ENCODE measurements at regions not wholly inside any gene's neighbourhood (a gene's known extent, or its start where the extent isn't known, plus 50 kb on each side); places are given as distances from the start of the nearest gene placed in this dataset.
A peak's percentile ranks its signal among the peaks of the same experiment; 100 is the strongest.
"Not testable (repeated sequence)": the region's sequence is repeated elsewhere in the genome, so short reads cannot be mapped to it uniquely, and the experiment has no call there.

- no peak for TF ChIP-seq CTCF (IDR thresholded peaks at IDR 0.05; ENCODE audit: insufficient read depth, low read depth, low read length, missing control alignments)
- peak overlapping the region; percentile 26 for H3K4me3 ChIP-seq (ENCODE audit: low read depth, low read length)
- no peak for DNase-seq (ENCODE audit: low read depth)
Observed at GRCh38 chr6:1162367-1163275, 149.3 kb upstream of the FOXQ1 start.

- DNase-seq (ENCODE audit: low read depth); H3K4me3 ChIP-seq (ENCODE audit: low read depth, low read length): not testable (repeated sequence)
Observed at GRCh38 chr6:1156411-1156810, 155.5 kb upstream of the FOXQ1 start.

- TF ChIP-seq CTCF (IDR thresholded peaks at IDR 0.05; ENCODE audit: insufficient read depth, low read depth, low read length, missing control alignments) = no peak
- DNase-seq (ENCODE audit: low read depth) = no peak
- H3K4me3 ChIP-seq (ENCODE audit: low read depth, low read length) = no peak overlapping the region
Observed at GRCh38 chr6:1153696-1154245, 158.1 kb upstream of the FOXQ1 start.

- no peak overlapping the region for H3K4me3 ChIP-seq (ENCODE audit: low read depth, low read length)
- no peak for DNase-seq (ENCODE audit: low read depth)
- no peak for TF ChIP-seq CTCF (IDR thresholded peaks at IDR 0.05; ENCODE audit: insufficient read depth, low read depth, low read length, missing control alignments)
Observed at GRCh38 chr6:1146500-1146899, 165.4 kb upstream of the FOXQ1 start.

- H3K4me3 ChIP-seq (ENCODE audit: low read depth, low read length) = no peak overlapping the region
- DNase-seq (ENCODE audit: low read depth) = no peak
- TF ChIP-seq CTCF (IDR thresholded peaks at IDR 0.05; ENCODE audit: insufficient read depth, low read depth, low read length, missing control alignments) = no peak
Observed at GRCh38 chr6:1145768-1146218, 166.1 kb upstream of the FOXQ1 start.

- TF ChIP-seq CTCF (IDR thresholded peaks at IDR 0.05; ENCODE audit: insufficient read depth, low read depth, low read length, missing control alignments) = no peak
- no peak overlapping the region for H3K4me3 ChIP-seq (ENCODE audit: low read depth, low read length)
- DNase-seq (ENCODE audit: low read depth) = no peak
Observed at GRCh38 chr6:1144842-1145767, 166.8 kb upstream of the FOXQ1 start.

- H3K4me3 ChIP-seq (ENCODE audit: low read depth, low read length) = no peak overlapping the region
- TF ChIP-seq CTCF (IDR thresholded peaks at IDR 0.05; ENCODE audit: insufficient read depth, low read depth, low read length, missing control alignments) = no peak
- DNase-seq (ENCODE audit: low read depth) = no peak
Observed at GRCh38 chr6:1143655-1144054, 168.2 kb upstream of the FOXQ1 start.
